ENCODE measurements at regions not wholly inside any gene's neighbourhood (a gene's known extent, or its start where the extent isn't known, plus 50 kb on each side); places are given as distances from the start of the nearest gene placed in this dataset.

GRCh38 chr9:131803758-131804411, 64.0 kb upstream of the RAPGEF1 start:
- Histone ChIP-seq H3K4me3 (ENCODE audit: low read depth, low read length) (no peak overlapping the region), H3K36me3 (replicated peaks) (no peaks in the 10 kb centered on the region), H3K27ac (no peak overlapping the region), H3K27me3 (replicated peaks) (peaks cover 15% of the 10 kb centered on the region)
- DNase-seq = no peak
- in situ Hi-C loops (cut with HindIII; ENCODE audit: low pct_ligation_motif_present, low sequenced_read_pairs) = loop anchor here (25.0 kb wide), 1 partner anchor 458 kb away; no protein-coding TSS in a partner anchor
- TF ChIP-seq, protein P1, sequence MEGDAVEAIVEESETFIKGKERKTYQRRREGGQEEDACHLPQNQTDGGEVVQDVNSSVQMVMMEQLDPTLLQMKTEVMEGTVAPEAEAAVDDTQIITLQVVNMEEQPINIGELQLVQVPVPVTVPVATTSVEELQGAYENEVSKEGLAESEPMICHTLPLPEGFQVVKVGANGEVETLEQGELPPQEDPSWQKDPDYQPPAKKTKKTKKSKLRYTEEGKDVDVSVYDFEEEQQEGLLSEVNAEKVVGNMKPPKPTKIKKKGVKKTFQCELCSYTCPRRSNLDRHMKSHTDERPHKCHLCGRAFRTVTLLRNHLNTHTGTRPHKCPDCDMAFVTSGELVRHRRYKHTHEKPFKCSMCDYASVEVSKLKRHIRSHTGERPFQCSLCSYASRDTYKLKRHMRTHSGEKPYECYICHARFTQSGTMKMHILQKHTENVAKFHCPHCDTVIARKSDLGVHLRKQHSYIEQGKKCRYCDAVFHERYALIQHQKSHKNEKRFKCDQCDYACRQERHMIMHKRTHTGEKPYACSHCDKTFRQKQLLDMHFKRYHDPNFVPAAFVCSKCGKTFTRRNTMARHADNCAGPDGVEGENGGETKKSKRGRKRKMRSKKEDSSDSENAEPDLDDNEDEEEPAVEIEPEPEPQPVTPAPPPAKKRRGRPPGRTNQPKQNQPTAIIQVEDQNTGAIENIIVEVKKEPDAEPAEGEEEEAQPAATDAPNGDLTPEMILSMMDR (IDR thresholded peaks at IDR 0.05; ENCODE audit: low read depth, low read length, missing control alignments) = no peak

- H3K4me3 ChIP-seq (ENCODE audit: low read depth, low read length) = no peak overlapping the region
- TF ChIP-seq, protein P1 (IDR thresholded peaks at IDR 0.05; ENCODE audit: low read depth, low read length, missing control alignments) = peak; percentile 43
- DNase-seq = no peak
- no peak overlapping the region for H3K27ac ChIP-seq
- no peaks in the 10 kb centered on the region for H3K36me3 ChIP-seq (replicated peaks)
- in situ Hi-C loops (cut with HindIII; ENCODE audit: low pct_ligation_motif_present, low sequenced_read_pairs) = loop anchor here (25.0 kb wide), 1 partner anchor 460 kb away; no protein-coding TSS in a partner anchor
- H3K27me3 ChIP-seq (replicated peaks) = peaks cover 5% of the 10 kb centered on the region
These were observed 61.9 kb upstream of the RAPGEF1 start for GRCh38 chr9:131801810-131802209.

GRCh38 chr9:131800843-131801242, 61.0 kb upstream of the RAPGEF1 start:
- no peaks in the 10 kb centered on the region for H3K36me3 ChIP-seq (replicated peaks)
- H3K4me3 ChIP-seq (ENCODE audit: low read depth, low read length) = no peak overlapping the region
- TF ChIP-seq, protein P1 (IDR thresholded peaks at IDR 0.05; ENCODE audit: low read depth, low read length, missing control alignments) = no peak
- in situ Hi-C loops (cut with HindIII; ENCODE audit: low pct_ligation_motif_present, low sequenced_read_pairs) = loop anchor here (25.0 kb wide), 1 partner anchor 461 kb away; no protein-coding TSS in a partner anchor
- no peak for DNase-seq
- no peak overlapping the region for H3K27ac ChIP-seq
- H3K27me3 ChIP-seq (replicated peaks) = peaks cover 3% of the 10 kb centered on the region

DNA sequence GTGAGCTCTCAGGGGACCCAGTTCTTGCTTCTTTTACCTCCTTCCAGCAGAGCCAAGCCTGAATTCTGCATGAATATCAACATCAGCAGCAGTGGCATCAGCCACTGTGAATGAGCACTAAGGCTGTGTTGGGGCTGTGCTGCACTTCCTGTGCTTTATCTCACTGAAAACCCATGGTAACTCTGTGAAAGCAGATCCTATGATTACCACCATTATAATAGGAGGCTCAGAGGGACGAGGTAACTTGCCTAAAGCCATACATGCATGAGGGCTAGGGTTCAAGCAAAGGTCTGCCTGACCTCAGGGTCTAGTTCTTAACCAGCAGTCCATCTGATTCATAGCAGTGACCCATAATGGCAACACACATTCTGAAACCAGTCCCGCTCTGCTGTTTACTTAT, 60.5 kb upstream of the RAPGEF1 start:
- TF ChIP-seq, protein P1 (IDR thresholded peaks at IDR 0.05; ENCODE audit: low read depth, low read length, missing control alignments) = no peak
- Histone ChIP-seq H3K27me3 (replicated peaks) (no peaks in the 10 kb centered on the region), H3K36me3 (replicated peaks) (no peaks in the 10 kb centered on the region), H3K27ac (no peak overlapping the region), H3K4me3 (ENCODE audit: low read depth, low read length) (no peak overlapping the region)
- DNase-seq = no peak
- in situ Hi-C loops (cut with HindIII; ENCODE audit: low pct_ligation_motif_present, low sequenced_read_pairs) = loop anchor here (25.0 kb wide), 1 partner anchor 462 kb away; no protein-coding TSS in a partner anchor

- in situ Hi-C loops (cut with HindIII; ENCODE audit: low pct_ligation_motif_present, low sequenced_read_pairs) = no loop called here
- DNase-seq = peak; percentile 15
- no peak overlapping the region for H3K4me3 ChIP-seq (ENCODE audit: low read depth, low read length)
- H3K27me3 ChIP-seq (replicated peaks) = peaks cover 5% of the 10 kb centered on the region
- TF ChIP-seq, protein P1 (IDR thresholded peaks at IDR 0.05; ENCODE audit: low read depth, low read length, missing control alignments) = no peak
- no peaks in the 10 kb centered on the region for H3K36me3 ChIP-seq (replicated peaks)
- H3K27ac ChIP-seq = no peak overlapping the region
These were observed 59.4 kb upstream of the RAPGEF1 start for GRCh38 chr9:131799177-131799823.
